Gastroesophageal sphincter (tissue), 3 donors: ENCODE measurements at regions not wholly inside any gene's neighbourhood (a gene's known extent, or its start where the extent isn't known, plus 50 kb on each side); places are given as distances from the start of the nearest gene placed in this dataset.

Experiments
- CTCF ChIP-seq, 4 experiments: fragments of 200-600 bp in 2 of 4; fragments of 450-650 bp in 2 of 4; sonication (generic) in 1 of 4; IDR thresholded peaks; one replicate each; pipeline ENCODE4 v1.5.1; 2017 to 2019; ENCODE audit warnings: antibody characterized with exemption in 4 of 4, mild to moderate bottlenecking in 2 of 4, moderate library complexity in 2 of 4
- POLR2AphosphoS5 ChIP-seq: sonication (generic); formaldehyde crosslinking; IDR thresholded peaks from one replicate; pipeline ENCODE4 v1.6.1; 2017; ENCODE audit warnings: antibody characterized with exemption

GRCh38 chr13:33761740-33762139 is 56.2 kb upstream of the RFC3 start:
- TF ChIP-seq CTCF (IDR thresholded peaks at IDR 0.05) = no peak
- no peak for TF ChIP-seq POLR2AphosphoS5
